ENCODE measurements at regions not wholly inside any gene's neighbourhood (a gene's known extent, or its start where the extent isn't known, plus 50 kb on each side); places are given as distances from the start of the nearest gene placed in this dataset.

- Histone ChIP-seq H3K27ac (peak overlapping the region in 4 of 5 donors; percentile 52 to 87 (median 76)), H3K4me1 (peaks cover 14 to 67% (median 41%) of the 10 kb centered on the region in 4 donors), H3K27me3 (peaks cover 0 to 82% (median 61%) of the 10 kb centered on the region in 3 donors), H3K4me3 (peak overlapping the region; percentile 51 to 55 (median 54)), H3K9me3 (no peaks in the 10 kb centered on the region), H3K36me3 (no peaks in the 10 kb centered on the region)
- WGBS, 5 donors: 4 to 11% (median 8%) methylated on average over 11 to 32 of the region's 32 CpGs
- TF ChIP-seq EP300 (IDR thresholded peaks at IDR 0.05) (peak; percentile 33), POLR2A (IDR thresholded peaks at IDR 0.05) (no peak), POLR2AphosphoS5 (IDR thresholded peaks at IDR 0.05) (no peak)
- intact Hi-C loops (cut with DNase I; ENCODE audit: low total_unique reads): no loop called here
- DNase-seq: peak in 1 of 2 donors; percentile 59
Measured at GRCh38 chr20:62550087-62550632, 74.4 kb upstream of the GATA5 start.

- H3K27me3 ChIP-seq: peaks cover 0 to 97% (median 76%) of the 10 kb centered on the region in 3 donors
- no peaks in the 10 kb centered on the region for H3K36me3 ChIP-seq
- H3K4me3 ChIP-seq: peak overlapping the region; percentile 51 to 55 (median 54)
- H3K27ac ChIP-seq: peak overlapping the region in 3 of 5 donors; percentile 72 to 87 (median 81)
- H3K4me1 ChIP-seq: peaks cover 14 to 80% (median 43%) of the 10 kb centered on the region in 4 donors
- no peaks in the 10 kb centered on the region for H3K9me3 ChIP-seq
- intact Hi-C loops (cut with DNase I; ENCODE audit: low total_unique reads): no loop called here
- DNase-seq: no peak
- TF ChIP-seq POLR2A (IDR thresholded peaks at IDR 0.05): no peak
- TF ChIP-seq POLR2AphosphoS5 (IDR thresholded peaks at IDR 0.05): no peak
- no peak for TF ChIP-seq EP300 (IDR thresholded peaks at IDR 0.05)
- TF ChIP-seq, protein P1, sequence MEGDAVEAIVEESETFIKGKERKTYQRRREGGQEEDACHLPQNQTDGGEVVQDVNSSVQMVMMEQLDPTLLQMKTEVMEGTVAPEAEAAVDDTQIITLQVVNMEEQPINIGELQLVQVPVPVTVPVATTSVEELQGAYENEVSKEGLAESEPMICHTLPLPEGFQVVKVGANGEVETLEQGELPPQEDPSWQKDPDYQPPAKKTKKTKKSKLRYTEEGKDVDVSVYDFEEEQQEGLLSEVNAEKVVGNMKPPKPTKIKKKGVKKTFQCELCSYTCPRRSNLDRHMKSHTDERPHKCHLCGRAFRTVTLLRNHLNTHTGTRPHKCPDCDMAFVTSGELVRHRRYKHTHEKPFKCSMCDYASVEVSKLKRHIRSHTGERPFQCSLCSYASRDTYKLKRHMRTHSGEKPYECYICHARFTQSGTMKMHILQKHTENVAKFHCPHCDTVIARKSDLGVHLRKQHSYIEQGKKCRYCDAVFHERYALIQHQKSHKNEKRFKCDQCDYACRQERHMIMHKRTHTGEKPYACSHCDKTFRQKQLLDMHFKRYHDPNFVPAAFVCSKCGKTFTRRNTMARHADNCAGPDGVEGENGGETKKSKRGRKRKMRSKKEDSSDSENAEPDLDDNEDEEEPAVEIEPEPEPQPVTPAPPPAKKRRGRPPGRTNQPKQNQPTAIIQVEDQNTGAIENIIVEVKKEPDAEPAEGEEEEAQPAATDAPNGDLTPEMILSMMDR (IDR thresholded peaks at IDR 0.05): no peak
- 20 to 57% (median 22%) methylated on average over 17 to 47 of the region's 47 CpGs for WGBS, 5 donors
Measured at GRCh38 chr20:62551407-62552323, 75.9 kb upstream of the GATA5 start.

DNA sequence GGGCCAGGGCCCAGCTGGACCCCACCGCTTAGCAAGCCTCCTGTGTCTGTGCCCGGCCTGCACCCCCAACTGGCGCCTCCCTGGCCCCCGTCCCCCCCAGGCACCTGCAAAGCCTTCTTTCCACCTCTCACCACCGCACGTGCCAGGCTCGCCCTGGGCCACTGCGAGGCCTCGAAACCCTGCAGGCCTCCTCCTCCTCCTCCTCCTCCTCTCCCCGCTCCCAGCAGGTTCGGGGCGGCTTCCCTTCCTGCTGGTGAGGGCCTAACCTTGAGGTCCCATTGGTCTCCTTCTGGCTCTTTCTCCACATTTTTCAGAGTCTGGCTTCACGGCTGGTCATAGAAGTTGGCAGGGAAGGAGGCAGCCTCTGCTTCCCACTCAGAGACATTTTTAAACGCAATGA lies 76.8 kb upstream of the GATA5 start:
- Histone ChIP-seq H3K27me3 (peaks cover 0 to 100% (median 78%) of the 10 kb centered on the region in 3 donors), H3K4me1 (peaks cover 14 to 76% (median 44%) of the 10 kb centered on the region in 4 donors), H3K9me3 (no peaks in the 10 kb centered on the region), H3K36me3 (no peaks in the 10 kb centered on the region), H3K4me3 (no peak overlapping the region), H3K27ac (peak overlapping the region in 1 of 5 donors; percentile 87)
- intact Hi-C loops (cut with DNase I; ENCODE audit: low total_unique reads): no loop called here
- WGBS, 5 donors: 67 to 85% (median 75%) methylated on average over 12 to 14 of the region's 14 CpGs
- DNase-seq: no peak
- TF ChIP-seq, protein P1 (IDR thresholded peaks at IDR 0.05): no peak
- TF ChIP-seq EP300 (IDR thresholded peaks at IDR 0.05) (no peak), POLR2AphosphoS5 (IDR thresholded peaks at IDR 0.05) (no peak), POLR2A (IDR thresholded peaks at IDR 0.05) (no peak)

GRCh38 chr20:62553136-62553837 lies 77.5 kb upstream of the GATA5 start:
- intact Hi-C loops (cut with DNase I; ENCODE audit: low total_unique reads): no loop called here
- Histone ChIP-seq H3K27ac (peak overlapping the region in 2 of 5 donors; percentile 24 to 87), H3K4me3 (peak overlapping the region in 1 of 4 donors; percentile 16), H3K36me3 (no peaks in the 10 kb centered on the region), H3K4me1 (peaks cover 14 to 76% (median 47%) of the 10 kb centered on the region in 4 donors), H3K9me3 (no peaks in the 10 kb centered on the region), H3K27me3 (peaks cover 0 to 100% (median 82%) of the 10 kb centered on the region in 3 donors)
- 76 to 82% (median 80%) methylated on average over 29 to 33 of the region's 33 CpGs for WGBS, 5 donors
- TF ChIP-seq, protein P1 (IDR thresholded peaks at IDR 0.05): no peak
- TF ChIP-seq EP300 (IDR thresholded peaks at IDR 0.05) (no peak), POLR2A (IDR thresholded peaks at IDR 0.05) (no peak), POLR2AphosphoS5 (IDR thresholded peaks at IDR 0.05) (no peak)
- no peak for DNase-seq

Measured in stomach (tissue), 8 donors.